ENCODE measurements at regions not wholly inside any gene's neighbourhood (a gene's known extent, or its start where the extent isn't known, plus 50 kb on each side); places are given as distances from the start of the nearest gene placed in this dataset.

- intact Hi-C loops (cut with micrococcal nuclease) = no loop called here
- H3K9me3 Mint-ChIP-seq = peaks cover 0 to 14% (median 4%) of the 10 kb centered on the region in 11 donors
- H3K27me3 ChIP-seq (ENCODE audit: control insufficient read depth in 2 of 2, insufficient read depth in 2 of 2, low read length in 2 of 2) = no peaks in the 10 kb centered on the region
- no peaks in the 10 kb centered on the region for H3K4me1 ChIP-seq (ENCODE audit: control insufficient read depth in 2 of 2, insufficient read depth in 2 of 2, low read length in 2 of 2)
- H3K36me3 Mint-ChIP-seq = no peaks in the 10 kb centered on the region
- H3K36me3 ChIP-seq (ENCODE audit: control insufficient read depth in 2 of 3, insufficient read depth in 3 of 3, low read length in 3 of 3) = no peaks in the 10 kb centered on the region
- ChIA-PET CTCF (no interaction called here), POLR2A (no interaction called here)
- no peak for ATAC-seq
- H3K4me3 ChIP-seq (ENCODE audit: low read length) = no peak overlapping the region
- no peak overlapping the region for H3K4me3 Mint-ChIP-seq
- peaks cover 0 to 12% (median 7%) of the 10 kb centered on the region in 5 donors for H3K27me3 Mint-ChIP-seq
- DNase-seq = no peak
- no peak overlapping the region for H3K27ac ChIP-seq (ENCODE audit: low read depth, low read length)
- no peak overlapping the region for H3K27ac Mint-ChIP-seq
- H3K9me3 ChIP-seq (ENCODE audit: control insufficient read depth in 2 of 3, low read length in 3 of 3) = no peaks in the 10 kb centered on the region
- no peaks in the 10 kb centered on the region for H3K4me1 Mint-ChIP-seq
These were observed 314.7 kb upstream of the ARRDC4 start for GRCh38 chr15:97645758-97646157.

GRCh38 chr15:97648728-97649127, 311.8 kb upstream of the ARRDC4 start:
- H3K4me3 Mint-ChIP-seq = no peak overlapping the region
- no peak overlapping the region for H3K4me3 ChIP-seq (ENCODE audit: low read length)
- no peak overlapping the region for H3K27ac Mint-ChIP-seq
- H3K4me1 Mint-ChIP-seq = peaks cover 0 to 9% (median 0%) of the 10 kb centered on the region in 7 donors
- POLR2A ChIA-PET = no interaction called here
- H3K9me3 ChIP-seq (ENCODE audit: control insufficient read depth in 2 of 3, low read length in 3 of 3) = no peaks in the 10 kb centered on the region
- CTCF ChIA-PET = no interaction called here
- peaks cover 0 to 9% (median 4%) of the 10 kb centered on the region in 11 donors for H3K9me3 Mint-ChIP-seq
- intact Hi-C loops (cut with micrococcal nuclease) = no loop called here
- no peaks in the 10 kb centered on the region for H3K36me3 Mint-ChIP-seq
- no peak overlapping the region for H3K27ac ChIP-seq (ENCODE audit: low read depth, low read length)
- no peaks in the 10 kb centered on the region for H3K4me1 ChIP-seq (ENCODE audit: control insufficient read depth in 2 of 2, insufficient read depth in 2 of 2, low read length in 2 of 2)
- H3K27me3 ChIP-seq (ENCODE audit: control insufficient read depth in 2 of 2, insufficient read depth in 2 of 2, low read length in 2 of 2) = no peaks in the 10 kb centered on the region
- DNase-seq (no peak), ATAC-seq (no peak)
- H3K36me3 ChIP-seq (ENCODE audit: control insufficient read depth in 2 of 3, insufficient read depth in 3 of 3, low read length in 3 of 3) = no peaks in the 10 kb centered on the region
- peaks cover 9 to 30% (median 24%) of the 10 kb centered on the region in 5 donors for H3K27me3 Mint-ChIP-seq

GRCh38 chr15:97652041-97652440, 308.5 kb upstream of the ARRDC4 start:
- no peaks in the 10 kb centered on the region for H3K36me3 Mint-ChIP-seq
- Histone ChIP-seq H3K9me3 (ENCODE audit: control insufficient read depth in 2 of 3, low read length in 3 of 3) (no peaks in the 10 kb centered on the region), H3K27ac (ENCODE audit: low read depth, low read length) (no peak overlapping the region), H3K4me3 (ENCODE audit: low read length) (no peak overlapping the region), H3K4me1 (ENCODE audit: control insufficient read depth in 2 of 2, insufficient read depth in 2 of 2, low read length in 2 of 2) (no peaks in the 10 kb centered on the region), H3K36me3 (ENCODE audit: control insufficient read depth in 2 of 3, insufficient read depth in 3 of 3, low read length in 3 of 3) (no peaks in the 10 kb centered on the region), H3K27me3 (ENCODE audit: control insufficient read depth in 2 of 2, insufficient read depth in 2 of 2, low read length in 2 of 2) (no peaks in the 10 kb centered on the region)
- no peak overlapping the region for H3K27ac Mint-ChIP-seq
- intact Hi-C loops (cut with micrococcal nuclease) = no loop called here
- peaks cover 0 to 9% (median 0%) of the 10 kb centered on the region in 7 donors for H3K4me1 Mint-ChIP-seq
- H3K27me3 Mint-ChIP-seq = peaks cover 16 to 41% (median 31%) of the 10 kb centered on the region in 5 donors
- DNase-seq (no peak), ATAC-seq (no peak)
- H3K4me3 Mint-ChIP-seq = no peak overlapping the region
- CTCF ChIA-PET = no interaction called here
- peaks cover 0 to 8% (median 1%) of the 10 kb centered on the region in 11 donors for H3K9me3 Mint-ChIP-seq
- POLR2A ChIA-PET = no interaction called here

- no peak overlapping the region for H3K4me3 ChIP-seq (ENCODE audit: low read length)
- CTCF ChIA-PET = no interaction called here
- Mint-ChIP-seq H3K27ac (no peak overlapping the region), H3K9me3 (peaks cover 0 to 8% (median 1%) of the 10 kb centered on the region in 11 donors), H3K4me3 (no peak overlapping the region), H3K36me3 (no peaks in the 10 kb centered on the region), H3K4me1 (peaks cover 0 to 9% (median 0%) of the 10 kb centered on the region in 7 donors), H3K27me3 (peaks cover 16 to 43% (median 33%) of the 10 kb centered on the region in 5 donors)
- no peaks in the 10 kb centered on the region for H3K4me1 ChIP-seq (ENCODE audit: control insufficient read depth in 2 of 2, insufficient read depth in 2 of 2, low read length in 2 of 2)
- ATAC-seq = no peak
- H3K27me3 ChIP-seq (ENCODE audit: control insufficient read depth in 2 of 2, insufficient read depth in 2 of 2, low read length in 2 of 2) = no peaks in the 10 kb centered on the region
- H3K27ac ChIP-seq (ENCODE audit: low read depth, low read length) = no peak overlapping the region
- intact Hi-C loops (cut with micrococcal nuclease) = no loop called here
- no peaks in the 10 kb centered on the region for H3K9me3 ChIP-seq (ENCODE audit: control insufficient read depth in 2 of 3, low read length in 3 of 3)
- H3K36me3 ChIP-seq (ENCODE audit: control insufficient read depth in 2 of 3, insufficient read depth in 3 of 3, low read length in 3 of 3) = no peaks in the 10 kb centered on the region
- POLR2A ChIA-PET = no interaction called here
- DNase-seq = no peak
These were observed 307.8 kb upstream of the ARRDC4 start for GRCh38 chr15:97652700-97653167.

- no peak for ATAC-seq
- intact Hi-C loops (cut with micrococcal nuclease) = no loop called here
- no peak for DNase-seq
- H3K4me1 Mint-ChIP-seq = peaks cover 0 to 9% (median 0%) of the 10 kb centered on the region in 7 donors
- CTCF ChIA-PET = no interaction called here
- no peak overlapping the region for H3K27ac Mint-ChIP-seq
- H3K27ac ChIP-seq (ENCODE audit: low read depth, low read length) = no peak overlapping the region
- no peaks in the 10 kb centered on the region for H3K36me3 Mint-ChIP-seq
- no peak overlapping the region for H3K4me3 Mint-ChIP-seq
- POLR2A ChIA-PET = no interaction called here
- no peaks in the 10 kb centered on the region for H3K36me3 ChIP-seq (ENCODE audit: control insufficient read depth in 2 of 3, insufficient read depth in 3 of 3, low read length in 3 of 3)
- H3K4me3 ChIP-seq (ENCODE audit: low read length) = no peak overlapping the region
- H3K4me1 ChIP-seq (ENCODE audit: control insufficient read depth in 2 of 2, insufficient read depth in 2 of 2, low read length in 2 of 2) = no peaks in the 10 kb centered on the region
- no peaks in the 10 kb centered on the region for H3K27me3 ChIP-seq (ENCODE audit: control insufficient read depth in 2 of 2, insufficient read depth in 2 of 2, low read length in 2 of 2)
- H3K27me3 Mint-ChIP-seq = peaks cover 16 to 50% (median 39%) of the 10 kb centered on the region in 5 donors
- peaks cover 0 to 13% (median 2%) of the 10 kb centered on the region in 11 donors for H3K9me3 Mint-ChIP-seq
- H3K9me3 ChIP-seq (ENCODE audit: control insufficient read depth in 2 of 3, low read length in 3 of 3) = no peaks in the 10 kb centered on the region
These were observed 306.6 kb upstream of the ARRDC4 start for GRCh38 chr15:97653896-97654295.

- ChIA-PET POLR2A (no interaction called here), CTCF (no interaction called here)
- DNase-seq (no peak), ATAC-seq (no peak)
- Histone ChIP-seq H3K9me3 (ENCODE audit: control insufficient read depth in 2 of 3, low read length in 3 of 3) (no peaks in the 10 kb centered on the region), H3K4me3 (ENCODE audit: low read length) (no peak overlapping the region), H3K4me1 (ENCODE audit: control insufficient read depth in 2 of 2, insufficient read depth in 2 of 2, low read length in 2 of 2) (no peaks in the 10 kb centered on the region), H3K27ac (ENCODE audit: low read depth, low read length) (no peak overlapping the region), H3K36me3 (ENCODE audit: control insufficient read depth in 2 of 3, insufficient read depth in 3 of 3, low read length in 3 of 3) (no peaks in the 10 kb centered on the region), H3K27me3 (ENCODE audit: control insufficient read depth in 2 of 2, insufficient read depth in 2 of 2, low read length in 2 of 2) (no peaks in the 10 kb centered on the region)
- Mint-ChIP-seq H3K27me3 (peaks cover 16 to 48% (median 39%) of the 10 kb centered on the region in 5 donors), H3K36me3 (no peaks in the 10 kb centered on the region), H3K4me3 (no peak overlapping the region), H3K27ac (no peak overlapping the region), H3K4me1 (peaks cover 0 to 9% (median 0%) of the 10 kb centered on the region in 7 donors), H3K9me3 (peaks cover 0 to 12% (median 2%) of the 10 kb centered on the region in 11 donors)
- intact Hi-C loops (cut with micrococcal nuclease) = no loop called here
These were observed 305.9 kb upstream of the ARRDC4 start for GRCh38 chr15:97654481-97655076.

GRCh38 chr15:97661796-97662195, 298.7 kb upstream of the ARRDC4 start:
- Histone ChIP-seq H3K9me3 (ENCODE audit: control insufficient read depth in 2 of 3, low read length in 3 of 3) (no peaks in the 10 kb centered on the region), H3K27me3 (ENCODE audit: control insufficient read depth in 2 of 2, insufficient read depth in 2 of 2, low read length in 2 of 2) (no peaks in the 10 kb centered on the region), H3K4me3 (ENCODE audit: low read length) (no peak overlapping the region), H3K4me1 (ENCODE audit: control insufficient read depth in 2 of 2, insufficient read depth in 2 of 2, low read length in 2 of 2) (no peaks in the 10 kb centered on the region), H3K36me3 (ENCODE audit: control insufficient read depth in 2 of 3, insufficient read depth in 3 of 3, low read length in 3 of 3) (no peaks in the 10 kb centered on the region), H3K27ac (ENCODE audit: low read depth, low read length) (no peak overlapping the region)
- intact Hi-C loops (cut with micrococcal nuclease) = no loop called here
- CTCF ChIA-PET = no interaction called here
- Mint-ChIP-seq H3K27me3 (peaks cover 0 to 14% (median 0%) of the 10 kb centered on the region in 5 donors), H3K27ac (no peak overlapping the region), H3K4me3 (no peak overlapping the region), H3K9me3 (peaks cover 0 to 9% (median 0%) of the 10 kb centered on the region in 11 donors), H3K36me3 (no peaks in the 10 kb centered on the region), H3K4me1 (no peaks in the 10 kb centered on the region)
- DNase-seq (no peak), ATAC-seq (no peak)
- POLR2A ChIA-PET = no interaction called here
